Psoas muscle (tissue), 7 donors: ENCODE measurements at regions not wholly inside any gene's neighbourhood (a gene's known extent, or its start where the extent isn't known, plus 50 kb on each side); places are given as distances from the start of the nearest gene placed in this dataset.

Experiments used
- ATAC-seq, 4 donors: fragments of 200-7000 bp; cut with Tn5 transposase; one replicate each; pipeline ENCODE4 v1.9.1; 2020; ENCODE audit warnings: moderate library complexity in 3 of 4, mild to moderate bottlenecking in 2 of 4
- DNase-seq, 2 donors: peaks; one replicate each; pipeline ENCODE4 v3.0.0-alpha.2; 2020
- H3K27ac ChIP-seq: fragments of 200-600 bp; one replicate; pipeline ENCODE4 v1.8.0; 2022
- H3K27me3 ChIP-seq, 3 donors: fragments of 200-600 bp in 1 of 3; one replicate each; pipeline versions ENCODE4 v1.6.1 to v1.8.0; 2013 to 2022; ENCODE audit warnings: low read length in 2 of 3, mild to moderate bottlenecking in 2 of 3, moderate library complexity in 1 of 3; ENCODE audit not compliant: insufficient read depth in 3 of 3
- H3K36me3 ChIP-seq, 2 donors: fragments of 200-600 bp in 1 of 2; one replicate each; pipeline versions ENCODE4 v1.6.1 to v1.8.0; 2013 to 2022; ENCODE audit warnings: low read depth in 1 of 2, mild to moderate bottlenecking in 1 of 2, moderate library complexity in 1 of 2; ENCODE audit not compliant: insufficient read depth in 1 of 2
- H3K4me1 ChIP-seq: fragments of 200-600 bp; one replicate; pipeline ENCODE4 v1.8.0; 2022
- H3K4me3 ChIP-seq: fragments of 200-600 bp; one replicate; pipeline ENCODE4 v1.8.0; 2022; ENCODE audit warnings: mild to moderate bottlenecking
- H3K9me3 ChIP-seq: fragments of 200-600 bp; one replicate; pipeline ENCODE4 v1.8.0; 2022
- CTCF ChIP-seq: fragments of 200-600 bp; IDR thresholded peaks from one replicate; pipeline ENCODE4 v1.8.0; 2022; ENCODE audit warnings: antibody characterized with exemption
- WGBS, 3 donors: extraction: QIAGEN DNeasy Blood & Tissue Kit; methylation state at CpG; one replicate each; pipeline versions ENCODE4 v1.1.6 to v1.1.7; 2013; 5-methylcytosine and 5-hydroxymethylcytosine counted together
- intact Hi-C, 2 donors: fragments of 100-400 bp; cut with DNase I; formaldehyde crosslinking; loops; one replicate each; pipeline versions ENCODE4 v1.11.0 to v1.14.2; 2022
- donor health status: healthy with polysubstance abuse.
- donor health status: DM: no; HTN: no; CAD: no; lungs with moderate emphysema.
- donor health status: Bipolar disorder and iron deficiency.
- donor health status: healthy.
- donor health status: DM: yes; HTN: yes; CAD: no.
- donor health status: DM: no; HTN: no; CAD: no.
- donor health status: DM: yes; HTN: yes; CAD: no.

- ATAC-seq (peak in 3 of 4 donors; percentile 51 to 79 (median 56)), DNase-seq (no peak)
- Histone ChIP-seq H3K27me3 (no peaks in the 10 kb centered on the region), H3K9me3 (no peaks in the 10 kb centered on the region), H3K4me1 (no peaks in the 10 kb centered on the region), H3K36me3 (no peaks in the 10 kb centered on the region), H3K27ac (no peak overlapping the region), H3K4me3 (no peak overlapping the region)
- intact Hi-C loops, result loop anchor here (2.0 to 5.0 kb wide), 2 partner anchors 840 to 841 kb away; no protein-coding TSS in a partner anchor
- peak; percentile 56 for TF ChIP-seq CTCF
- whole genome bisulfite sequencing, 3 donors, result 3 to 9% (median 5%) methylated on average over 6 of the region's 6 CpGs
These were observed 218.9 kb upstream of the EDNRB start for GRCh38 chr13:78137404-78138142.

DNA sequence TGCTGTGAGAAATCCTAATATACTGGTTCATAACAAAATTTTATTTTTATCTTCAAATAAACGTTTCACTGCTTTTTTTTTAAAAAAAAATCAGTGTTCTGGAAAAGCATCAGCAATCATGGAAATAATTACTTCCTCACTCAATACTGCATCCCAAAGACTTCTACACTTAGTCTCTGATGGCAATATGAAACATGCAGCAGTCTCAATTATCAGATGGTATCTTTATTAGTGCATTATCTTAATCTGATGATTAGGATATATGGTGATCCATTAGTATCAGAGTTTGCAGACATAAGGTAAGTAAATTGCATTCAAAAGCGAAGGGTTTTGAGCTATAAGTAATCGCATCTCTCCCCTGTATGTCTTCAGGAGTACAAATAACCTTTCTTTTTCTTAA, 218.3 kb upstream of the EDNRB start:
- DNase-seq (no peak), ATAC-seq (no peak)
- H3K9me3 ChIP-seq, result no peaks in the 10 kb centered on the region
- H3K27ac ChIP-seq, result no peak overlapping the region
- no peak overlapping the region for H3K4me3 ChIP-seq
- H3K36me3 ChIP-seq, result no peaks in the 10 kb centered on the region
- no peaks in the 10 kb centered on the region for H3K27me3 ChIP-seq
- WGBS, 3 donors, result 60 to 77% (median 64%) methylated on average over 3 of the region's 3 CpGs
- intact Hi-C loops, result loop anchor here (2.0 to 5.0 kb wide), 2 partner anchors 840 to 842 kb away; no protein-coding TSS in a partner anchor
- no peaks in the 10 kb centered on the region for H3K4me1 ChIP-seq
- TF ChIP-seq CTCF, result no peak

- ATAC-seq (no peak), DNase-seq (no peak)
- Histone ChIP-seq H3K27ac (no peak overlapping the region), H3K36me3 (no peaks in the 10 kb centered on the region), H3K4me1 (no peaks in the 10 kb centered on the region), H3K4me3 (no peak overlapping the region), H3K27me3 (no peaks in the 10 kb centered on the region), H3K9me3 (no peaks in the 10 kb centered on the region)
- no peak for TF ChIP-seq CTCF
- WGBS, 3 donors, result 31 to 51% (median 38%) methylated on average over 3 of the region's 3 CpGs
- intact Hi-C loops, result no loop called here
These were observed 214.9 kb upstream of the EDNRB start for GRCh38 chr13:78133511-78133910.

DNA sequence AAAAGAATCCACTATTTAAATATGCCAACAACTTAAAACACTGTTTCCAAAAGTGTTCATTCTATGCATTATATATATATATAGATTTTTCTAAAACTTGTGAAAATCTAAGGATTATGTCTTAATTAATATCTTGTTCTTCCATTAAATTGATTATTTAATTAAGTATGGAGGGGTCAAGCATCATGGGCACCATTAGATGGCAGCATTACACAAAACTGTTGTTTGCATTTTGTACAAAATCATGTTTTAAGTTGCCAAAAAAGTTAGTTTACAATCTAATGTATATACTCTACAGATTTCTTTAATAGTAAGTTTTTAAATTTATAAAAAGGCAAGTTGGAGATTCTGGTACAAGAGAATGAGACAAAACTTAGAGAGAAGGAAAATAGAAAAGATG, 213.2 kb upstream of the EDNRB start:
- no peak for TF ChIP-seq CTCF
- no peaks in the 10 kb centered on the region for H3K27me3 ChIP-seq
- ATAC-seq, result no peak
- no peak overlapping the region for H3K27ac ChIP-seq
- intact Hi-C loops, result no loop called here
- H3K4me3 ChIP-seq, result no peak overlapping the region
- H3K4me1 ChIP-seq, result no peaks in the 10 kb centered on the region
- H3K9me3 ChIP-seq, result no peaks in the 10 kb centered on the region
- no peak for DNase-seq
- no peaks in the 10 kb centered on the region for H3K36me3 ChIP-seq

DNA sequence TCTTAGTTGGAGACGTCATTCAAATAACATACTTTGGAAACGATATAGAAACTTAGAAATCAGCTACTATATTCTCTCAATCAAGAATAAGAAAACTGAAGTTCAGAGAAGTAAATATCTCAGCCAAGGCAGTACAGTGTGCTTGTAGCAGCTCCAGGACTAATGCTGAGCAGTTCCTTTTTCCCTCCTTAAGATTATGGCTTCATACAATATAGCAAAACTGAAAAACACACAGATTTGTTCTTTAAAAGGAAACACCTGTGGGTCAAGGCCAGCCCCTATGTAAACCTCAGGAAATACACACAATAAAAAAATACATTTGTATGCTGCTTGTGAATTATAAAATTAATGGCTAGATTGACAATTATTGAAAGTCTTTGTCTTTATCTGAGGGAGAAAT, 212.7 kb upstream of the EDNRB start:
- DNase-seq (no peak), ATAC-seq (no peak)
- H3K9me3 ChIP-seq, result no peaks in the 10 kb centered on the region
- no peak overlapping the region for H3K4me3 ChIP-seq
- H3K4me1 ChIP-seq, result no peaks in the 10 kb centered on the region
- H3K27me3 ChIP-seq, result no peaks in the 10 kb centered on the region
- no peak for TF ChIP-seq CTCF
- WGBS, 3 donors, result 78 to 91% (median 88%) methylated on average over 2 of the region's 2 CpGs
- no peaks in the 10 kb centered on the region for H3K36me3 ChIP-seq
- intact Hi-C loops, result no loop called here
- no peak overlapping the region for H3K27ac ChIP-seq
